Stimulated activated effector memory CD8-positive, alpha-beta T cell treated with anti-CD3 and anti-CD28 coated beads, Interleukin-12 subunit alpha, Interleukin-12 subunit beta, amount 100 ng/mL, for 72 hours (primary cell): ENCODE measurements at regions not wholly inside any gene's neighbourhood (a gene's known extent, or its start where the extent isn't known, plus 50 kb on each side); places are given as distances from the start of the nearest gene placed in this dataset.

ENCODE experiments used
- ATAC-seq: fragments of 150-1000 bp; cut with Tn5 transposase; 2 replicates; pipeline ENCODE4 v1.10.0; 2021
- DNase-seq, 2 donors: peaks; one replicate each; pipeline ENCODE4 v3.0.0; 2021 to 2022; ENCODE audit warnings: low spot score in 2 of 2
- H3K27ac Mint-ChIP-seq: one replicate; pipeline ENCODE4 v1.8.0; 2022; ENCODE audit warnings: mild to moderate bottlenecking, mixed read lengths
- H3K36me3 Mint-ChIP-seq: one replicate; pipeline ENCODE4 v1.8.0; 2022; ENCODE audit warnings: mild to moderate bottlenecking, mixed read lengths
- H3K4me1 Mint-ChIP-seq: one replicate; pipeline ENCODE4 v1.8.0; 2022; ENCODE audit warnings: mixed read lengths
- H3K4me3 Mint-ChIP-seq: one replicate; pipeline ENCODE4 v1.8.0; 2022; ENCODE audit warnings: mild to moderate bottlenecking, mixed read lengths
- H3K9me3 Mint-ChIP-seq: one replicate; pipeline ENCODE4 v1.8.0; 2022; ENCODE audit warnings: mixed read lengths

GRCh38 chr14:96617635-96618034 is 115.5 kb downstream of the PAPOLA start:
- Mint-ChIP-seq H3K9me3 (no peaks in the 10 kb centered on the region), H3K36me3 (no peaks in the 10 kb centered on the region), H3K4me1 (no peaks in the 10 kb centered on the region), H3K4me3 (no peak overlapping the region), H3K27ac (no peak overlapping the region)
- no peak for ATAC-seq
- no peak for DNase-seq

GRCh38 chr14:96622926-96623325 is 120.7 kb downstream of the PAPOLA start:
- H3K27ac Mint-ChIP-seq: no peak overlapping the region
- no peak overlapping the region for H3K4me3 Mint-ChIP-seq
- no peaks in the 10 kb centered on the region for H3K4me1 Mint-ChIP-seq
- no peak for ATAC-seq
- H3K36me3 Mint-ChIP-seq: no peaks in the 10 kb centered on the region
- no peak for DNase-seq
- no peaks in the 10 kb centered on the region for H3K9me3 Mint-ChIP-seq

DNA sequence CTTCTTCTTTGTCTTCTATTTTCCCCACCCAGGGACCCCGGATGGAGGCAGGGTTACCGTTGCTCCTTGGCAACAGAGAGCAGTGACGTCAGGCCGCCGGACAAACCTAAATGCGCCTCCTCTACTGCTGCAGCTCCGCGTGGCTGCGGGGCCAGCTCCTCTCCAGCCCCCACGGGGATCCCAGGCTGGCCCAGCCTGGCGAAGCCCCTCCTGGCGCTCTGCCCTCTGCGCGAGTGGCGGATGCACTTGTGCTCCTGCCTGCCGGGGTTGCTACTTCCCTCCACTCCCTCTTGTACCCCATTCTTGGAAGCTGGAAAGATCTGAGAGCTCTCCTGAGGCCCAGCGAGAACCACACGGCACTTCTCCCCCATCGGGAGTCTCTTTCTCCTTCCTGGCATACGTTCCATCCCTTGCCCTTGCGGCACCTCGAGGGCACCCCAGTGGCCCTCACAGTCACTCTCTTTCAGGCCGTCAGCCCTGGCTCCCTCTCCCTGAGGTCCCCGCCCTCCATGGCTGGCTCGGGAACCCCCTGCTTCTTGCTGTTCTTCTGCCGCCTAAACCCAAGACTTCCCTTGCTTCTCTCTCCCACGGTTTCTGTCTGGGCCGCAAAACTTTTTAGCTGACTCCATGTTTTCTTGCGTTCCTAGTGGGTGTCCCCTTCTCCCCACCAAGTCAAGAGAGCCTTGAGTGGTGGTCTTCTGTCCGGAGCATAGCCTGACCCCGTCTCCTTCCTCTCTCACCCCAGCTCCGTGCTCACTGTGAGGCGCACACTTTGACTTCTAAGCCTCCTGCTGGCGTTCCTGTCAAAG is 121.7 kb downstream of the PAPOLA start:
- no peaks in the 10 kb centered on the region for H3K36me3 Mint-ChIP-seq
- H3K9me3 Mint-ChIP-seq: no peaks in the 10 kb centered on the region
- H3K27ac Mint-ChIP-seq: no peak overlapping the region
- no peak for ATAC-seq
- no peaks in the 10 kb centered on the region for H3K4me1 Mint-ChIP-seq
- H3K4me3 Mint-ChIP-seq: no peak overlapping the region
- no peak for DNase-seq

DNA sequence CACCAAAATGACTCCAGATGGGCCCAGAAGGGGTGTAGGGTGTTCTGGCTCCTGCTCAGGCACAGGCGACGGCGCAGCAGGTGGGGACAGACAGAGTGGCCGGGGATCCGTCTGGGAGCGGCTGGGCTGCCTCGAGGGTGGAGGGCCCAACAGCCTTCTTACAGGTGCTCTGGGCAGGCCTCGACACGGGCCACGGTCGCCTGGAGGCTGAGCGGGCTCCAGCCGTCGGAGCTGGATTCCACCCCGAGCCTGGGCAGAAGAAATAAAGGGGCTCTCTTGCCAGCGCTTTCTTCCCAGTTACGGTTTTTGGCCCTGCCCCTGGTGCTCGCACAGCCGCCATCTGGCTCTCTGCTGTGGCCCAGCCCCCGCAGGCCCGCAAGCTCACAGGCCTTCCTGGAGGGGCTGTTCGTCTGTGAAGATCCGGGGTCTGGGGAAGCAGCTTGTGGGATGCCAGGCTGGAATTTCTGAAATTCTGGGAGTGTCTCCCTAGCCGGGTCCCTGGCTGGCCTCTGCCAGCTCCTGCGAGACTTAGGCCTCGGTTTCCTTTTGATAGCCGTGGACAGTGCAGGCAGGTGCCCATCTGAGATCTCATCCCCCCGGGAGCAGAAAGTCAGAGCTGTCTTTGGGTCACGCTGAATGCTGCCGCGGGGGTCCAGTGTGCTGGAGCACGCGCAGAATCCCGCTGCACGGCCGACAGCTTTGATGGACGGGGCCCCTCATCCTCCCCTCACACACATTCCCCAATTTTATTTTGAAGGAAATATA is 122.7 kb downstream of the PAPOLA start:
- ATAC-seq (no peak), DNase-seq (no peak)
- H3K36me3 Mint-ChIP-seq: no peaks in the 10 kb centered on the region
- no peaks in the 10 kb centered on the region for H3K9me3 Mint-ChIP-seq
- H3K27ac Mint-ChIP-seq: no peak overlapping the region
- H3K4me1 Mint-ChIP-seq: no peaks in the 10 kb centered on the region
- no peak overlapping the region for H3K4me3 Mint-ChIP-seq

DNA sequence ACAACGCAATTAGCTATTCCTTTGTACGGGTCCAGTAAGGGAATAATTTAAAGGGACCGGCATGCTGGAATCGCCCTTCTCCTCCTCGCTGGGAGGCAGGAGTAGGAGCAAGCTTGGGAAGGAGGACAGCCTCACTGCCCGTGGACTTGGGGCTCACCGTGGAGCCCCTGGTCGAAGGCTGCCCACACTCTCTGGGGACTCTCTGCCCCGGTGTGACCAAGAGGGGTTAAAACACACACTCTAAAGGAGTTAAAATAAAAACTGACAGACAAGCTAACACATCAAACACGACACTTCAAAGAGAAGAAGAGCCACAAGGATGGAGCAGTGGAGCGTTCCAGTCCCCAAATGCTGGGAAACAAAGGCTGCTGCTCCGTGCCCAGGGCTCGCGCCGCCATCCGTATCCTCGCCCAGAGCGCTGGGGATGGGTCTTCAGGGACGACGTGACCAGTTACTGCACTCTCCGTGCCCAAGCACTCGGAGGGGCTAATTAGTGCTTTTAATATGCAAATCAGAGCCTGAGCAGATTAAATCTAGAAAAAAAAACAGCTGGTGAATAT is 123.3 kb downstream of the PAPOLA start:
- Mint-ChIP-seq H3K4me3 (no peak overlapping the region), H3K9me3 (no peaks in the 10 kb centered on the region), H3K4me1 (no peaks in the 10 kb centered on the region), H3K36me3 (no peaks in the 10 kb centered on the region), H3K27ac (no peak overlapping the region)
- ATAC-seq (no peak), DNase-seq (no peak)

GRCh38 chr14:96626121-96626768 is 124.1 kb downstream of the PAPOLA start:
- ATAC-seq (no peak), DNase-seq (no peak)
- Mint-ChIP-seq H3K36me3 (no peaks in the 10 kb centered on the region), H3K27ac (no peak overlapping the region), H3K9me3 (no peaks in the 10 kb centered on the region), H3K4me3 (no peak overlapping the region), H3K4me1 (no peaks in the 10 kb centered on the region)

DNA sequence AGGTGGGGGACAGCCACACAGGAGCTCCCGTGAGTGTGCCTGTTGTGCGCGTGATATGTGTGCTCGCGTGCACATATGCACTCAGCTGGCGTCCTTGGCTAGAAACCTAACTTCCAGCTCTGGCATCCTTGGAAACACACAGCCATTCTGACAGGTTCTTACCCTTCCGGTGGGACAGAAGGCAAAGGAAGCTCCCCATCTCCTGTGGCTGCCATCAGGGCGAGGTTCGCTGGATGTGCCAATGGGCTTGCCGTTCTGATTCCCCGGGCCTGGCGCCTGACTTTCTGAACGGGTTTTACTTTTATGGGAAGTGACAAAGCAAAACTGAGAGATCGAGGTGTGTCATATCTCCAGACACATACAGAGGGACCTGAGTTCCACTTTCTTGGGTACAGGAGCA is 124.7 kb downstream of the PAPOLA start:
- Mint-ChIP-seq H3K9me3 (no peaks in the 10 kb centered on the region), H3K4me3 (no peak overlapping the region), H3K27ac (no peak overlapping the region), H3K4me1 (peaks cover 5% of the 10 kb centered on the region), H3K36me3 (no peaks in the 10 kb centered on the region)
- no peak for ATAC-seq
- DNase-seq: no peak

DNA sequence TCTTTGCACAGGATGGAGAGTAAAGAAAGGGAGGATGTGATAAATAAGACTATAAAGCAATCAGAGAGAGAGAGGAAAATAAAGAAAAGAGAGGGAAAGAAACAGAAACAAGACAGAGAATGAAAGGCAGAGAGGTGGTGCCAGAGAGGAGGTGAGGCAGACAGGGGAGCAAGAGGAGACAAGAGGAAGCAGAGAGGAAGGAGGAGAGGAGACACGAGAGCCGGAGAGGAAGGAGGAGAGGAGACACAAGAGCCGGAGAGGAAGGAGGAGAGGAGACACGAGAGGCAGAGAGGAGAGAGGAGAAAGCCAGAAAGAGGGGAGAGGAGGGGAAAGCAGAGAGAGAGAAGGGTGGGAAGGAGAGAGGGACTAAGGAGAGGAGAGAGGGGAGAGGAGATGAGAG is 125.2 kb downstream of the PAPOLA start:
- no peak overlapping the region for H3K4me3 Mint-ChIP-seq
- no peaks in the 10 kb centered on the region for H3K36me3 Mint-ChIP-seq
- ATAC-seq (no peak), DNase-seq (no peak)
- no peak overlapping the region for H3K27ac Mint-ChIP-seq
- peaks cover 8% of the 10 kb centered on the region for H3K4me1 Mint-ChIP-seq
- no peaks in the 10 kb centered on the region for H3K9me3 Mint-ChIP-seq

DNA sequence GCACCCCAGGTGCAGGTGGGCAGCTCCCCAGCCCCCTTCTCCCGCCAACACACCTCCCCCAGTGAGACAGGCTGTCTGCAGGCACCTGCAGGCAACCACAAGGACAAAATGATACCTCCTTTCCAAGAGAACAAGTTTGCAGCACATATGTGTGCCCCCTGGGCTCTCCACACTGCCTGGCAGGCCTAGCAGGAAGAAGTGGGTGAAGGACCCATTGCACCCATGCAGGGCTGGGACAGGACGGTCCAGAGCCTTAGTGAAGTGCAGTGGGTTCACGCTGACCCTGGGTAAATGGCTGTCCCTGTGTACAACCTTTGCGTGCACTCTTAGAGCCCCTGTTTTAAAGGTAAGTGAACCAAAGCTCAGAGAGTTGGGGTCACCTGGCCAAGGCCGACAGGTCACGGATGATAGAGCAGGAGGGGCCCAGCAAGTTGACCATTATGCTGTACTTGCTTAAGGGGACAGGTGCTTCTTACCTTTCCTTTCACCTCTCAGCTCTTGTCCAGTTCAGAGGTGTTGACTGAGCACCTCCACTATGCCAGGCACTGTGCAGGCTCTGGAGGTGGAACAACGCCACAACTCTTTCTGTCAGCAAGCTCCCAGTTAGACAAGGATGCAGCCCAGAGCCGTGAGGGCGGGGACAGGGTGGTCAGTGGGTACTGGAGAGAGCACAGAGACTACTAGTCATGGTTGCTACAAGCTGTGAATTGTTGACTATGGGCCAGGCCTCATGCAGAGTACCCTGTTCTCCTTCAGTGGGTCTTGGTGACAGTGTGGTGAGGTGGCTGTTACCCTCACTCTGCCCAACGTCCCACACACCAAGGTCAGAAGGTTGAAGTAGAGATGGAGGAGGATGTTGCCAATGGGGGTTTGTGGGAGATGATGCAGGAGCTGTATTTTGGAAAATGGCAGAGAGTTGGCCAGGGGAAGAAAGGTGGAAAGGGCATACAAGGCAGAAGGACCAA is 125.9 kb downstream of the PAPOLA start:
- Mint-ChIP-seq H3K4me3 (no peak overlapping the region), H3K27ac (no peak overlapping the region), H3K36me3 (no peaks in the 10 kb centered on the region), H3K4me1 (peaks cover 8% of the 10 kb centered on the region), H3K9me3 (no peaks in the 10 kb centered on the region)
- DNase-seq (no peak), ATAC-seq (peak; percentile 17)

DNA sequence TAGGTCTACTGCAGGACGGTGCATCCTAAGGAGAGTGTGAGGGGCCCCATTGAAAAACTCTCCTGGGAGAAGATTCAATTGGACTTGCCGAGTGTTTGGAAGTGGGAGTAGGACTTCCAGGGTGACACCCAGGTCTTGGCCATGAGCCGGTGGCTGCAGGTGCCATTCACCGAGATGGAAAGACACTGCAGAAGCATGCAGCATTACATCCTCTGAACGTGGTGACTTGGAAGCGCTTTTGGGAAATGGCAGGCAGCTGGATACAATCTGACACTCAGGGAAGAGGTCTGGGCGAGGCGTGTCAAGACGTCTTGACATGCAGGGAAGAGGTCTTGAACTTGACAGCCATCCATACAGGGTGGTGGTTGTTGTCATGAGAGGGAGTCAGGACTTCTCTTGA is 126.9 kb downstream of the PAPOLA start:
- H3K4me3 Mint-ChIP-seq: no peak overlapping the region
- DNase-seq: no peak
- no peaks in the 10 kb centered on the region for H3K9me3 Mint-ChIP-seq
- no peak overlapping the region for H3K27ac Mint-ChIP-seq
- no peak for ATAC-seq
- peaks cover 8% of the 10 kb centered on the region for H3K4me1 Mint-ChIP-seq
- no peaks in the 10 kb centered on the region for H3K36me3 Mint-ChIP-seq

GRCh38 chr14:96629558-96630222 is 127.5 kb downstream of the PAPOLA start:
- no peaks in the 10 kb centered on the region for H3K9me3 Mint-ChIP-seq
- peak; percentile 4 for ATAC-seq
- no peak for DNase-seq
- H3K27ac Mint-ChIP-seq: no peak overlapping the region
- no peak overlapping the region for H3K4me3 Mint-ChIP-seq
- H3K36me3 Mint-ChIP-seq: no peaks in the 10 kb centered on the region
- peaks cover 8% of the 10 kb centered on the region for H3K4me1 Mint-ChIP-seq

- Mint-ChIP-seq H3K4me1 (peaks cover 8% of the 10 kb centered on the region), H3K4me3 (no peak overlapping the region), H3K9me3 (no peaks in the 10 kb centered on the region), H3K36me3 (no peaks in the 10 kb centered on the region), H3K27ac (no peak overlapping the region)
- ATAC-seq (no peak), DNase-seq (no peak)
Measured at GRCh38 chr14:96630281-96630680, 128.1 kb downstream of the PAPOLA start.

- no peaks in the 10 kb centered on the region for H3K9me3 Mint-ChIP-seq
- peak in 1 of 2 donors; percentile 13 for DNase-seq
- no peaks in the 10 kb centered on the region for H3K36me3 Mint-ChIP-seq
- ATAC-seq: no peak
- H3K4me1 Mint-ChIP-seq: peaks cover 8% of the 10 kb centered on the region
- H3K4me3 Mint-ChIP-seq: no peak overlapping the region
- H3K27ac Mint-ChIP-seq: no peak overlapping the region
Measured at GRCh38 chr14:96631030-96631429, 128.8 kb downstream of the PAPOLA start.

DNA sequence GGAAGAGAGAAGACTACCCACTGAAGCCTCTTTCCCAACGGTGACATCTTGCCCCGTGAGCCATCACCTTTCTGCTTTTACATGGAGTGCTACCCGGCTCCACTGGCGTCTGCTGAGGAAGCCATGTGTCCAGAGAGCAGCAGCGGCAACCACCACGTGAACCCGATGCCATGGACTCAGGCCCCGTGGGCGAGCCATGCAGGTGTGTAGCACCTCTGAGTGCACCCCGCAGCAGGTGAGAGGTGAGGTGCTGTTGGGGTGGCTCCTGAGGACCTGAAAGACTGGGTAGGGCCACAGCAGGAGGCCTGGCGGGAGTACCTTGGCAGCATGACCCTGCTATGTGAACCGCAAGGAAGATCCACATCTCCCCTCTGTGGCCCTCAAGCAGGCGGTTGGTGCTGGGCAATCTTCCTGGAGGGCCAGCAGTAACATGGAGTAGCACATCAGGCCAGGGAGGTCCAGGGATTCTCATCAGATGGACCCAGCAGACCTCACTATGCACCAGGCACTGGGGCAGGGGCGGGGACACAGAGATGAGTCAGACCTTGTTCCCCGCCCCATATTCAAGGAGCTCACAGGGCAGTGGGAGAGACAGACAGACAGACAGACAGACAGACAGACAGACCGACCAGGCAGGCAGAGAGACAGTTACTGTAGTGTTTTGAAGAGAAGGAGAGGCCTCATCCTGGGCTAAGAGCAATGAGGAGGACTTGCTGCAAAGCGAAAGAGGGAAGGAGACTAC is 129.6 kb downstream of the PAPOLA start:
- Mint-ChIP-seq H3K27ac (no peak overlapping the region), H3K4me1 (peaks cover 8% of the 10 kb centered on the region), H3K36me3 (no peaks in the 10 kb centered on the region), H3K4me3 (no peak overlapping the region), H3K9me3 (no peaks in the 10 kb centered on the region)
- ATAC-seq (no peak), DNase-seq (peak in 1 of 2 donors; percentile 35)
